Activated CD4-positive, alpha-beta T cell treated with anti-CD3 and anti-CD28 coated beads for 4 hours (primary cell): ENCODE measurements at regions not wholly inside any gene's neighbourhood (a gene's known extent, or its start where the extent isn't known, plus 50 kb on each side); places are given as distances from the start of the nearest gene placed in this dataset.

Experiments
- DNase-seq, 2 donors: peaks; one replicate each; pipeline ENCODE4 v3.0.0-alpha.2; 2020

GRCh38 chr2:128475427-128476211 lies 157.0 kb upstream of the HS6ST1 start:
- no peak for DNase-seq

GRCh38 chr2:128477026-128477820 lies 158.6 kb upstream of the HS6ST1 start:
- no peak for DNase-seq

- DNase-seq: no peak
These were observed 159.2 kb upstream of the HS6ST1 start for GRCh38 chr2:128477891-128478290.

- DNase-seq: no peak
These were observed 167.3 kb upstream of the HS6ST1 start for GRCh38 chr2:128485761-128486639.

- no peak for DNase-seq
These were observed 168.1 kb upstream of the HS6ST1 start for GRCh38 chr2:128486640-128487375.

GRCh38 chr2:128487650-128488387 lies 169.2 kb upstream of the HS6ST1 start:
- DNase-seq: no peak

- DNase-seq: no peak
These were observed 169.8 kb upstream of the HS6ST1 start for GRCh38 chr2:128488434-128488833.

- no peak for DNase-seq
These were observed 171.0 kb upstream of the HS6ST1 start for GRCh38 chr2:128489526-128490273.

GRCh38 chr2:128490321-128490720 lies 171.7 kb upstream of the HS6ST1 start:
- no peak for DNase-seq

GRCh38 chr2:128490881-128491691 lies 172.4 kb upstream of the HS6ST1 start:
- no peak for DNase-seq

GRCh38 chr2:128491692-128492244 lies 173.1 kb upstream of the HS6ST1 start:
- DNase-seq: no peak

GRCh38 chr2:128492966-128493811 lies 174.5 kb upstream of the HS6ST1 start:
- DNase-seq: no peak

GRCh38 chr2:128493880-128494279 lies 175.2 kb upstream of the HS6ST1 start:
- no peak for DNase-seq

GRCh38 chr2:128494307-128494639 lies 175.6 kb upstream of the HS6ST1 start:
- no peak for DNase-seq

- DNase-seq: no peak
These were observed 176.1 kb upstream of the HS6ST1 start for GRCh38 chr2:128494640-128495321.

GRCh38 chr2:128495996-128496547 lies 177.4 kb upstream of the HS6ST1 start:
- DNase-seq: no peak

GRCh38 chr2:128496700-128497099 lies 178.0 kb upstream of the HS6ST1 start:
- no peak for DNase-seq

- no peak for DNase-seq
These were observed 178.8 kb upstream of the HS6ST1 start for GRCh38 chr2:128497461-128497860.
